RWPE1 (cell line): ENCODE measurements at regions not wholly inside any gene's neighbourhood (a gene's known extent, or its start where the extent isn't known, plus 50 kb on each side); places are given as distances from the start of the nearest gene placed in this dataset.

Source experiments
- CTCF ChIA-PET: fragments of 350-600 bp; sonication (Branson Sonifier 250); formaldehyde crosslinking; extraction: SDS; loops from one replicate; lab custom pipeline; 2021; lab: Yijun Ruan, JAX
- POLR2A ChIA-PET: fragments of 400-600 bp; formaldehyde crosslinking; extraction: SDS; loops from one replicate; lab custom pipeline; 2020; ENCODE audit warnings: antibody characterized with exemption; ENCODE audit not compliant: low non-redundant PET; lab: Yijun Ruan, JAX
- DNase-seq: peaks from one replicate; pipeline ENCODE4 v3.0.0; 2012; ENCODE audit warnings: low spot score
- H3K27ac ChIP-seq: fragments of 450-650 bp; 2 replicates; pipeline ENCODE4 v1.5.1; 2017
- TF ChIP-seq, protein P1 (sequence below): fragments of 450-650 bp; conservative IDR thresholded peaks from 2 replicates; pipeline ENCODE4 v1.5.1; 2017; ENCODE audit warnings: low read depth, mild to moderate bottlenecking

DNA sequence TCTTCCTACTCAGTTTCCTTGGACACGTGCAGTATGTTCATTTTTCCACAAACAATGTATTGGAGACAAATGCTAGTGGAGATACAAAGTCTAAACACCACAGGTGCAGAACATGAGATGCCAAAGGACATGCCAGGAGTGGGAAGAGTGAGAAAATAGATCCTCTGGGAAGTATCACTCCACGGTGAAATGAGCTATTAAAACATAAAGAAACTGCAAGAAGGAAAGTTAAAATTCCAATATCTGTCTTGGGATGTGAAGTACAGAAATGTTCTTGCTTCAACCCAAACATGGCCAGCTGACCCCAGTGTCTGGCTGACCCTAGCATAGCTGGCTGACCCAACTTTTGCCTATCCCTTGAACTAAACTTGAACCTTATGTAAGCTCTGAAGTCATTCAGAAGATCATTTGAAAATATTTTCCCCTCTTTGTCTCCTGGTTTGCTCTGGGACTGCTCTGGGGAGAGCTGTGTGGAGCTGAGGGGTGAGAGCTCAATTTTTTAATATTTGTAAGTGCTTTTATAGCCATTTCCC is 59.5 kb downstream of the FZD1 start:
- POLR2A ChIA-PET: no interaction called here
- no peak overlapping the region for H3K27ac ChIP-seq
- CTCF ChIA-PET: no interaction called here
- TF ChIP-seq, protein P1, sequence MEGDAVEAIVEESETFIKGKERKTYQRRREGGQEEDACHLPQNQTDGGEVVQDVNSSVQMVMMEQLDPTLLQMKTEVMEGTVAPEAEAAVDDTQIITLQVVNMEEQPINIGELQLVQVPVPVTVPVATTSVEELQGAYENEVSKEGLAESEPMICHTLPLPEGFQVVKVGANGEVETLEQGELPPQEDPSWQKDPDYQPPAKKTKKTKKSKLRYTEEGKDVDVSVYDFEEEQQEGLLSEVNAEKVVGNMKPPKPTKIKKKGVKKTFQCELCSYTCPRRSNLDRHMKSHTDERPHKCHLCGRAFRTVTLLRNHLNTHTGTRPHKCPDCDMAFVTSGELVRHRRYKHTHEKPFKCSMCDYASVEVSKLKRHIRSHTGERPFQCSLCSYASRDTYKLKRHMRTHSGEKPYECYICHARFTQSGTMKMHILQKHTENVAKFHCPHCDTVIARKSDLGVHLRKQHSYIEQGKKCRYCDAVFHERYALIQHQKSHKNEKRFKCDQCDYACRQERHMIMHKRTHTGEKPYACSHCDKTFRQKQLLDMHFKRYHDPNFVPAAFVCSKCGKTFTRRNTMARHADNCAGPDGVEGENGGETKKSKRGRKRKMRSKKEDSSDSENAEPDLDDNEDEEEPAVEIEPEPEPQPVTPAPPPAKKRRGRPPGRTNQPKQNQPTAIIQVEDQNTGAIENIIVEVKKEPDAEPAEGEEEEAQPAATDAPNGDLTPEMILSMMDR: no peak
- no peak for DNase-seq

DNA sequence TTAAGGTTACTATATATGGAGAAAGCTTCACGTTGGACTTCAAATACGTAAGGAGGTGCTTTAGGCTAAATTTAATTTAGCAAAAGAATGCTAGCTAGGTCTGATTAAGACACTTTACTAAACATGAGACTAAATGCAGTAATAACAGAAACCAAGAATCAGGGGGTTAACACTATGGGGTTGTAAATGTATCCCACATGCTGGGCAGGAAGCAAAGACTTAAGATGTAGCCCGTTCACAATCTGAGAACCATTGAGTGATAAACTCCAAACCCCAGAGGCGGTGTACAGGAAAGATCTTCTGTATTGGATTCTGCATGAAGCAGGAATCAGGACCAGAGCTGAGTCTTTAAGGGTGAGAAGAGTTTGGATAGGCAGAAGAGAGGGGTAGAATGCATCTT is 60.4 kb downstream of the FZD1 start:
- TF ChIP-seq, protein P1: no peak
- POLR2A ChIA-PET: no interaction called here
- DNase-seq: no peak
- CTCF ChIA-PET: no interaction called here
- no peak overlapping the region for H3K27ac ChIP-seq

DNA sequence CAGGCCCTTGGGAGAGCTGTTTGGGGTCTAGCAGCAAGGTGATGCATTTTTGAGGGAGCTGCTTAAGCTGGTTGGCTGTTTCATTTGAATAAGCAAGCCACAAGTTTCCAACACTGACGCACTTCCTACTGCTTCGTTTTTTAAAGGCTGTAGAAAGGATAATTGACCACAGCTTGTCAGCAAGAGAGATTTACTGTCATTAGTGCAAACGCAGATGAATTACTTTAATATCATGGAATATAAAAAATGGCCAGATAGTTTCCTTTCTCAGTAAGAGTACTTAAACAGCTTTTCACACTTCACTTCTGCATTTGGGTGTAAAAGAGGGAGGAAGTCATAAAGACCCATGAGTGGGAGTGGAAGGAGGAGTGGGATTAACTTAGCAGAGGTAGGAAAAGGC is 61.5 kb downstream of the FZD1 start:
- H3K27ac ChIP-seq: no peak overlapping the region
- ChIA-PET CTCF (interaction anchor here (0.6 to 0.7 kb wide), 2 partner anchors 454 to 527 kb away, joined by 3 to 6 read pairs; no protein-coding TSS in a partner anchor), POLR2A (no interaction called here)
- TF ChIP-seq, protein P1: no peak
- no peak for DNase-seq

DNA sequence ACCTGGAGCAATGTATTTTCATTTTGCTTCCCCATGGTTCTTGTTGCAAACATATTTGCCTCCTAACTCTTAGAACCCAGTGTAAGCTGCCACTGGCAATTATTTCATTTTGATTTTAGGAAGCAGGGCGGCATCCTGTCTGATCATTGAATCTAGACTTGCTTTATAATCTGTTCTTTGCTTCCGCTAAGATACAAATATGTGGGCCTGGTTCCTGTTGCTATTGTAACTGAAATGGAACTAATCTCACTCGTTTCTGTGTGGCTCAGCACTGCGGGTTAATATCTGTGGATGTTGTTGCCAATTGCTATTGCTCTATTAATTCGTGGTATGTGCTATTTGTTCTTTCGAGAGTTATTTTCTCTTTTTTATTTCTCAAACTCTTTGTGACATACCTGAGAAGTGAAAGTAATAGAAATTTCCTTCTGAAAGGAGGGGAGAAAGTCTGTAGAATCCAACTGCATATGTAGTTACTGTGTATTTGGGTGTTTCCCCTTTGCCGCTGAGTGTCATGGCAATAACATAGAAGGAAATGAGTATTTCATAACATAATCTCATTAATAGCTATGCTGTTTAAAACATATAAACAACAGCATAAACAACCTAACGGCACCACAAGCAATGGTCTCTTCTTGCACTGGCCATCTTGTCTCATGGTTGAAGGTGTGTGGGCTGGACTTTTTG is 62.4 kb downstream of the FZD1 start:
- CTCF ChIA-PET: no interaction called here
- no peak for DNase-seq

DNA sequence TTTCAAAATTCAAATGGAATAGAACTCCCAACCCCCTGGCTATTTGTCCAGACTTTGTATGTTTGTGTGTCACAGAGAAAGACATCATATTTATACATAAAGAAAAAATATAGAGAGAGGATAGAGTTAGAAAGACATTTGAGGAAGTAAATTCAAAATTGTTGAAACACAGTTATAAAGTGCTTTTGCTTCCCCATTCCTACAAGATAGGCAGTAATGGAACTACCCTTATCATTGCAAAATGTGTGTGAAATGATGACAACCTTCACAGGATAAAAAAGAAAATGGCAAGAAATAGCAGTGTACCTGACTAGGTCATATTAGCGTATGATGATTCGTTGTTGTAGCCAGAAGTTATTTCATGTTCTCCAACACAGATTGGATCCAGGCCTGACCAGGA is 63.1 kb downstream of the FZD1 start:
- ChIA-PET CTCF (no interaction called here), POLR2A (no interaction called here)
- H3K27ac ChIP-seq: no peak overlapping the region
- TF ChIP-seq, protein P1: no peak
- no peak for DNase-seq

More for the DNA sequence above, 62.4 kb downstream of the FZD1 start:
- TF ChIP-seq, protein P1: no peak
- POLR2A ChIA-PET: no interaction called here
- H3K27ac ChIP-seq: no peak overlapping the region

DNA sequence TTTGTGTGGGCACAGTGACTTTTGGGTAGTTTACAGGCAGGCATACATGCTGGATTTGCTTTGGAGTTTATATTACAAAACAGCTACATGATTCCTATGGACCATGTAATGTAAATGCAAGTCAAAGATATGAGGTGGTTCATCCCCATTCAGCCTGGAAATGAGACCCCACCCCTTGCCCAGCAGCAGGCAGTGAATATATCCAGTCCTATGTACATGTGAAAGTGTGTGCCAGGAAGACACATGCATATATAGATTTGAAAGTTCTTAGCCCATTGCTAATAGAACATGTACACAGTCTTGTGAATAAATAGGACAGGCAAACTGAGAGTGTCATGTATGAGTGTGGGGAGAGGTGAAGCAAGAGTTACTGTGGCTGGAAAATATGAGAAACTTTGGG is 65.3 kb downstream of the FZD1 start:
- DNase-seq: no peak
- ChIA-PET POLR2A (no interaction called here), CTCF (no interaction called here)
- H3K27ac ChIP-seq: no peak overlapping the region
- TF ChIP-seq, protein P1: no peak
